NOMO-1 (cell line): ENCODE measurements at regions not wholly inside any gene's neighbourhood (a gene's known extent, or its start where the extent isn't known, plus 50 kb on each side); places are given as distances from the start of the nearest gene placed in this dataset.

Experiments used
- DNase-seq, 2 experiments: peaks; one replicate each; lab custom pipeline; 2025; ENCODE audit not compliant: unreplicated experiment in 2 of 2; lab: John Stamatoyannopoulos, UW

DNA sequence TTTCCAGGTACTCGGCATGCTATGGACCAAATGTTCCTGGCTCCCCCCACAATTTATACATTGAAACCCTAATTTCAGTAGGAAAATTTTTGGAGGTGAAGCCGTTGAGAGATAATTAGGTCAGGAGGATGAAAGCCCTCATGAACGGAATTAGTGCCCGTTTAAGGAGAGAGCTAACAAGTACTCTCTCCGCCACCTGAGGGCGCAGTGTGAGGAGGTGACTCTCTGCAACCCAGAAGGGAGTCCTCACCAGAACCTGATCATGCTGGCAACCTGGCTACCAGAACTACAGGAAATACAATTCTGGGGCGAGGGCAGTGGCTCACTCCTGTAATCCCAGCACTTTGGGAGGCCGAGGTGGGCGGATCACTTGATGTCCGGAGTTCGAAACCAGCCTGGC, 397.8 kb downstream of the SLITRK5 start:
- DNase-seq, result no peak

DNA sequence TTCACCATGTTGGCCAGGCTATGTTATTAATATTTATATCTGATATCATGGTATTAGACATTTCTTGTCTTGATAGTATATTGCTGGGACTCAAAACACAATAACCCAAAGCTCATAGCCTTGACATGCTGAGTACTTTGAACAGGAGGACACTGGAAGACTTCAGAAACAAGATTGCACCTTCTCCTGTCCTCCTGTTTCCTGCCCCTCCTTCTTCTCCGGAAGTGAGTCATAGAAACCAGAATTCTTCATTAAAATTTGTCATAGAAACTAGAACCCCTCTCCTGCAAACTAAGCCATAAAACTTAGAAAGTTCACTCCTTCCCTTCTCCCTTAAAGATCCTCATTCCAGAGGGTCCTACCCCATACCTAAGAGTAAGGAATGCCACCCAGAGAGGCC, 400.2 kb downstream of the SLITRK5 start:
- peak in 1 of 2 experiments; percentile 8 for DNase-seq

DNA sequence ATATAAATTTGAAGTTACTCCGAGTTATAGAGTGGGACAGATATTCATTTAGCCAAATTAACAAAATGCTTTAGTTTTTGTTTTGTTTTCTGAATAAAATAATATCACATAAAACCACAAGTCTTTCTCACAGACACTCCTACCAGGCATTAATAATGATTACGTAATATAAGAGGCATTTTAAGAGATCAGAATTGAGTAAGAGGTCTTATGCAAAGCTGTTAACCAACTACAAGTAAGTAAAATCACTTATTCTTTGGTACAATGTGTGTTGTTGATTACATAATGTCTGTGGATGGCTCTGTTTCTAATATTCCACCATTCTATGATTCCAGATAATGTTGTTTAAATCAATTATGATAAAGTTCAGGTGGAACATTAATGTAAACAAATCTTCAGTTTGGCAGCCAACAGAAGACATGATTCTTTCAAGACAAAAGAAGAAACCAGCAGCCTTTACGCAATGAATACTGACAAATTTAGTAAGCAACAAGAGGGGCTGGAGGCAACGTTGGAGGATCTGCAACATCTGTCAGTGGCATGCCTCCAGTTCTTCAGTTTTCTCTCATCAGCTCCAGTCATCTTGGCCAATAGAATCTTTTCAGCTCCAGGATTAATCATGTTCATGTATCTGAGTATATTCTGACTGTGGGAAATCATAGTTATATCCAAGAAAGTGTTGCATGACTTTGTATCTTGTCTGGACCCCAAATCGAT, 403.8 kb downstream of the SLITRK5 start:
- peak; percentile 2 to 38 for DNase-seq

DNA sequence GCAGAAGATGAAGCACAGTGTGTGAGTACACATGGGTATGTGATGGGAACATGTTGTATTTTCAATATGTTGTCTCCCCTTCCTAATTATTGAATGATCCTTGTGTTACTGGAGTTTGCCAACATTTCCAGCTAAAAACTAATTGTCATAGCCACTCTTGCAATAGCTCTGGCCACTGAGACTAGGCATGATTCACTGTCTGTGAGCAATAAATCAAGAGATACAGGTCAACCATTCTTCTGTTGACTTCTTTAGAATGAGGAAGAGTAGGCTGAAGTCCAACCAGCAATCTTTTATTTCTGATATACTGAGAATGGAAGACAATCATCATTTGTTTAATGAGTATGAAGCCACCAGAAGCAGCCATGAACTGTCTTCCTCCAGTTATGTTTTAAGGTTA, 413.9 kb downstream of the SLITRK5 start:
- peak; percentile 50 to 88 for DNase-seq

DNA sequence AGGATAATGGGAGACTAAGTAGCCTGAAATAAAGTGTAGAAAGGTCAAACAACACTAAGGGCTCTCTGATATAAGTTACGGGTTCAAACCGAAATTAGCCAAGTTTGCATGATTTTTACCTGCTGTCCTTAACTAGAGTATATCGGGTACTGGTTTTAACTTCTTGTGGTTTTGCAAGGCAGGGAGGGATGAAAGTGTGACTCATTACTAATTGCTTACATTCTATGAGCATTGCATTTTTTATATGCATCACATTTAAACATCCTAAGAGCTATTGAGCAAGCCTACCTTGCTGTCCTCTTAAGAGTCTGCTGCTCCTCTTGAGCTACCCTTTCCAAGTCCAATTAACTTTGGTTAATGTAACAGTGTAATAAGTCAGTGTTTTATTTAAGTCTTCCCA, 415.4 kb downstream of the SLITRK5 start:
- peak; percentile 53 to 82 for DNase-seq

DNA sequence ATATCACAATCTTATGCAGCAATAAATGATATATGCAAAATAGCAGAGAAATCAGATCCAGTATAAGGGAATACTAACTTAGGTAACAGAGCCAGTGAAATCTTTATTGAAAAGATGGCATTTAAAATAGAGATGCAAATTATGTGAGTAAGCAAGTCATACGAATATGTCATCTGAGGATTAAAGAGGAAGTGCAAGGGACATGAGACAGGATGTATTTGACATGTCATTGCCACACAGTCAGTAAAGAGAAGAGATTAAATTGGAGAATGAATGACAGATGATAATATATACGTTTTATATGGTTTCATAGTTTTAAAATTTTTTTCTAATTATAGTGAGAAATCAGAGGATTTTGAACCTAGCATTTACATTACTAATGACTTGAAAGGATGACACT, 426.4 kb downstream of the SLITRK5 start:
- peak in 1 of 2 experiments; percentile 71 for DNase-seq

DNA sequence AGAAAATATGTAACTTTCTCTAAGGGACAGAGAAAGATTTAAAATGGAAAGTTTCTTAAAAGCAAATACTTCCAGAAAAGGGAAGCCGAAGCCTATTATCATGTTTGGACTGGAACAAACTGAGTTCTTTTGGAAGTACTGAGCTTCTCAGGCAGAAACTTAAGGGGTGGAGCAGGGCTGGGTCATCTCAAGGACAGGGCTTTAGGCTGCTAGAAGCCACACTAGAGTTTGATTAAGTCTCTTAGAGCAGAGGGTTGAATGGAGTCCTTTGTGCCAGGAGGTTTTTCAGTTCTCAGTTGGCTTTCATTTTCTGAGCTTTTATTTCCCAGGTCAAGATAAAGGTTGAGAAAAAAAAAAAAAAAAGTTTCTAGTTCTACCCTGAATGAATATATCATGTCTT, 432.7 kb downstream of the SLITRK5 start:
- DNase-seq, result no peak

DNA sequence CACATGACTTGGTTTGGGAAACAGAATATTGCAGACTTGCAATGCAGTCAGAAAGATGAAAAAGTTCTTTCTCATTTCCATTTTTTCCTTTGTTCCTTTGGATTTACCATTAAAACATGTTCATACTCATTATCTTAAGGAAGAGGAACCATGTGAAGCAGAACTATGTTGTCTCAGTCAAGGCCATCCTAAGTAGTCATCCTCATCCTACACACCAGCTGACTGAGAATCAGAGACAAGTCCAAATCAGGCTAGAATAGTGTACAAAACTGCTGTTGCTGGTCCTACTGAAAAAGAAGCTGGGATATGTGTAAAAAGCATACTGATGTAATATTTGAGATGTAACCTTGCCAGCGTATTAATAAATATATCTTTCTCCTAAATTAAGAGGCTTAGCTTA, 433.4 kb downstream of the SLITRK5 start:
- DNase-seq, result no peak

DNA sequence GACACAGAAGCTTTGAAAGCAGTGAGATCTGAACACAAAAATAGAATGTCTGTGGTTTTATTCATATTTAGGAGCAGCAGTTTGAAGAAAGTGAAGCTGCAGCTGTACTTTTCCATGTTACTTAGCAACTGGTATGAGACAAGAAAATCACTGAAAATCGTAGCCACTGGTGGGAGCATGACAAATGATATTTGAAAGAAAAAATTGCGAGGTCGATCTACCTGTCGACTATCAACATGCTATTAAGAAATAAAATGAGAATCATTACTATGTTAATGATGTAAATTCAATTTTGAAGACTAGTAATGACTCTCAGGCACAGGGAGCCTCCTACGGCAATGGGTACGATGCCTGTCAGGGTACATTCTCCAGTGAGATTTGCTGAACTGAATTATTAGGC, 436.4 kb downstream of the SLITRK5 start:
- no peak for DNase-seq

DNA sequence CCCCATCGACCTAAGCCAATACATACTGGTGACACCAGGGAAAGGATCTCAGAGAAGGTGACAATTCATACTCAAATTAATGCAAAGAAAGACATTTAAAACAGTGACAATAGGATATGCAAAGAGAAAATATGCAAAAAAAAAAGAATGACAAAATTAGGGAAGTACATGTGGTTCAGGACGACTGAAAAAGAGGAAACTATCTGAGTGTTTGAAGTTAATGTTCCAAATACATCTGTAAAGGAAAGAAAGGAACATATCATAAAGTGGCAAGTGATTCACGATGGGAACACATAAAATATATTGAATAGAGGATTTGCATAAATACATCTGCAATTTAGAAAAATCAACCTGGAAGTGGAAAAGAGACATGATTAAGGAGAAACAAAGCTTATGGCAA, 441.4 kb downstream of the SLITRK5 start:
- DNase-seq, result peak; percentile 33 to 80

DNA sequence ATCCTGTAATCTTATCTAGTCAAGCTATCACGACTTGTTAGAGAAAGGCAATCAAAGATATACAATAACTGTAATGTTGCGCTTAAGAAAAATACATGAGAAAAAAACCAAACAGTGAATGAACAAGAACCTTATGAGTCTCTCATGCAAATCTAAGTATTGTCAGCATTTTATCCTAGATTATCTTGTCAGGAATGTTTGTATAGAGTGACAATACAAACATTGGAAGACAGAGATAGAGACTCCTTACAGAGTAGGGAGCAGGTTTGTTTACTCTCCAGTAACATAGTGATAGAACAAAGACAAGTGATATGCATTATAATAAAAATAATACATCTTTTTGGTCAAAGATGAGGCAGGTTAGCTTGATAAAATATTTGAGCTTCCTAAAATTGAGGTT, 444.8 kb downstream of the SLITRK5 start:
- DNase-seq, result no peak

DNA sequence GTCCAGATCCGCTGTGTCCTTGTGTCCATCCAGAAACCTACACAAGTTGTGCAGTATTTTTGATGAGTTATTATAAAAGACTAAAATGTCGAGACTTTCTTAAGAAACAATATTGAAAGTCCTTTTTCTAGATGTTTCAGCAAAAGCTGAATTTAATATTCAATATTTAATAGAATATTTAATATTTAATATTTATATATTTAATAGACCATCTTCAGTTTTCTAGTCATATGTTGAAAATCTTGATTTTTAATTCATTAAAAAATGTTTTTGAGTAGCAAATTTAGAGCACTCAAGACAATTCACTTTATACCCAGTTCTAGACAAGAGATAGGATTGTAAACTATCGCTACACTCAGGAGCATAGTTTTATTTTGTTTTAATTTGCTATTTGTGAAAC, 447.8 kb downstream of the SLITRK5 start:
- no peak for DNase-seq

DNA sequence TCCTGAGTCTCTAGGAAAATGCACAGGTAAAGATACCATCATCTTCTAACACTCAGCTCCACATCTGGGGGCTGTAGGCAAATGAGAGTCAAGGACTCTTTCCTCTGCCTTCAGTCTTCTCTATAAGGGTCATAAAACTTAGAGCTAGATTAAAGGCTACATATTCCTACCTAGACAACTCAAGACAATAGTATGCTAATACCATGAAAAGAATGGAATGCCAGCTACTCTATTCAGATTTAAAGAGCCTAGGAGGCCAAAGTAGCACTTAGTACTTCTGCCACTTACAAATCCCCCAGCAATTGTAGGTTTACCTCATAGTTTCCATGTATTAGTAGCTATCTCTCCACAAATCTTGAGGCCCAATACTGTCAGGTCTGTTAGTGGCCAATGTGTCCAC, 453.0 kb downstream of the SLITRK5 start:
- no peak for DNase-seq

DNA sequence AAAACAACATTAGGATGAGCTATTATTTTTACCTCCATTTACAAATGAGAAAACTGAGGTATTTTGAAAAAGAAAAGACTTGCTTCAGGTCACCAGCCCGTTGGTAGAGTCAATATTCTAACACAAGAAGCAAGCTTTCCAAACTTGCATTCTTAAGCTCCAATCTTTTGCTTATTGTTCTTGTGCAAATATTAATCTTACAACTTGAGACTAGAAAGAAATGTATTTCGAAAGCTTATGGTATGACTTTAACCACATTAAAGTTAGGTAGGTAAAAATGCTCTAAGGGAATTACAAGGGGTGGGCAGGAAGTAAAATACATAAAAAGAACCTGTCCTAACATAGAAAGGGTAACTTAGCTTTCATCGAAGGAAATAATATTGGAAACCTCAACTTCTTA, 453.9 kb downstream of the SLITRK5 start:
- no peak for DNase-seq

DNA sequence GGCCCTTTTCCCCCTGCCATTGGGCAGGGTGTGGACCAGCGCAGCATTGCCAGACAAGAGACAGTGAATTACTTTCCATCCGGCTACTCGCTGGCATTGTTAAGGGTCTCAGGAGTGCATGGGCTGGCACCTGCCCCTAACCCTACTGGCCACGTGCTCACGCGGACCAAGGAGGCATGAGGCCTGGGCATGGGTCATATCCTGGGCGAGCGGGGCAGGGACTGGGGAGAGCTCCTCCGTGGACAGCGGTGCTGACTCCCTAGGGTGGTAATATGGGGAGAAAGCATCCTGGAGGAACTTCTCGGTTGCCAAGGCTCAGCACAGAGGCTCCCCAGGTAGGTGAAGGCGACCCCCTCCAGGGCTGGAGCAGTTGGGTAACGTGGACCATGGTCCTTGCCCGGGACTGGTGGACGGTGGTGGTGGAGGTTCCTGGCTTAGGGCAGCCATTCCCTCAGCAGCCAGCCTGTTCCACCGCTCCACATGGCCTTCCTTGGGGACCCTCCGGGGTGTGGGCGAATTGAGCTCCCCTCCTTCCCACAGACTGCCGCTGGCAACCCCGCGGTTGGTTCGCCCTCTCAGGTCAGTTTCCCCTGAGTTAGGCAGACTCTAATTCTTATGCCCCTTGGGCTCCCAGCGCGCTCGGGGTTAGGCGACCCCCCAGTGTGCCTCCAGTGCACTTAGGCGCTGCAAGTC, 465.1 kb downstream of the SLITRK5 start:
- no peak for DNase-seq

DNA sequence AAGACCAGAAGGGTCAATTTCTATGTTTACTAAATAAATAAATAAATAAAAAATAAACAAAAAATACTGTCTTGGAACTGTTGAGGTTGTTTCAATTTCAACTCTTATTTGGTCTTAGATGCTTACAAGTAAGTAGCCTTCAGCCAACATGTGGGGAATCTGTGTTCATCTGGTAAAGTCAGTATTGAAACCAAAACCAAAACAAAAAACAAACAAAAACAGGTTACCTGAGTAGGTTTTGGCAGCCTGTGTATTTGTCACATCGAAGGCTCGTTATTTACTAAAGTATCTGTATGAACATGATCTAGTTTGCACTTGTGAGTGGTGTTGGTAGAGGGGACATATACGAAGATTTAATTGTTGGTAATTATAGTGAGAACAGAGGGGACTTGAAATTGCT, 471.5 kb downstream of the SLITRK5 start:
- no peak for DNase-seq

DNA sequence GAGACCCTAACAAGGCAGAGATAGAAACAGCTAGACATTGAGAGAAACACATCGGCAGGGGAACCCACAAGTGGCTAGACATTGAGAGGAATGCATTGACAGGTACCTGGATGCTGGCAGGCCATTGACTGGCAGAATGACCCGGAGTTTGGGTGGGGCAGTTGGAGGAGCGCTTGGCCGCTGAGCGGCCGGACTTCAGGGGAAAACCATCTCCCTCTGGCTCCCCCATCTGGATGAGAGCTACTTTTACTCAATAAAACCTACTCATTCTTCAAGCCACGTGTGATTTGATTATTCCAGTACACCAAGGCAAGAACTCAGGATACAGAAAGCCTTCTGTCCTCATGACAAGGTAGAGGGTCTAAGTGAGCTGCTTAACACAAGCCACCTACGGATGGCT, 473.4 kb downstream of the SLITRK5 start:
- DNase-seq, result no peak

DNA sequence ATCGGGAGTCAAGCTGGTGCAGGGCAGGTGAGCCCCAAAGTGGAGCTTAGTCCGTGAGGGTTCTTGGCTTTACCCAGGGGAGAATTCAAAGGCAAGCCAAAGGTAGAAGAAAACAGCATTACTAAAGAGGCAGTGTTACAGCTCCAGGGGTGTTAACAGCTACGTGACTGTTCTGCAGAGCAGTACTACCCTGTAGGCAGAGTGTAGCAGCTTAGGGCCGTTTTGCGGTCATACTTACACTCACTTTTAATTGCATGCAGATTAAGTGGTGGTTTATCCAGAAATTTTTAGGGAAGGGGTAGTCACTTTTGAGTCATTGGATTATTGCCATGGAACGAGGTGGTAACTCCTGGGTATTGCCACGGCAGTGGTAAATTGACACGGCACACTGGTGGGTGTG, 482.2 kb downstream of the SLITRK5 start:
- DNase-seq, result no peak

DNA sequence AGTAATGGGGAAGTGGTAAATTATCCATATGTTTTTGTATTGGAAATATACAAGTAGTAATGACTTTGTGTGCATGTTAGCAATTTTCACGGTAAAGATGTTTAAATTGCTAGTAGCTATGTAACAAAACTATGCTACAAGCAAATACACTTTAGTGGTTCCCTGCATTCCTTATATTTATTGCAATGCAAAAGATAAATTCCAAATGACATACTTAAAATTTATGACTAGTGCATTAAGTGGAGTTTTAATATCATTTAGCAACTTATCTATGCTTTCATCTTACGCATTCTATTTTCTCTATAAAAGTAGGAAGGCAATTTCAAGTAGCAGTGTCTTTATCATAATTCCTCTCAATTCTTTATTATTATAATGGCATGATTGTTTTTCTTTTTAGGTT, 482.8 kb downstream of the SLITRK5 start:
- DNase-seq, result no peak

DNA sequence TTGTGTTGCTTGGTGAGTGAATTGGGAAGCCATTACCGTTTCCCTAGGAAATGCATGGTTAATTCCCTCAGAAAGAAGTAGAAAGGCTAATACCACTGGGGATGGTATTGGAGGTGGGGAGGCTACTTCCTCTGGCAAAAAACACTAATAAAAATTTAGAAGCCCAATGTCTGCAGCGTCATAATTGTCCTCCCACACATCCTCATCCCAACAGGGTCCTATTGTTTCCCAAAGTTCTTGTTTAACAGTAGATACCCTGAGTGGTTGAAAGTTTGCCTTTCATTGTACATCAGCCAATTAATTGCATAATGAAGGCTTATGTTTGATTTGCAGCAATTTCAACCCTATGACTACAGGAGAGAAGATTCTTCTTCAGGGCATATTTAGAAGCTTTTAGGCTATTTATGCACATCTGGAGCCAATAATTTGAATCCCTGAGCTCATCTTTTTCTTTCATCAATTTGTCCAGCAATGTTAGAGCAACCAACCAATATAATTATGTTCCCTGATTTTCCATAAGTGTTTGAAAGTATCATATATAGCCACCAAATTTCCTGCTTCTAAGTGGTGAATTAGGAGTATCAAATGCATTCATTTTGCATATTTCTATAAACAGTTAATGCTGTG, 491.0 kb downstream of the SLITRK5 start:
- DNase-seq, result no peak

DNA sequence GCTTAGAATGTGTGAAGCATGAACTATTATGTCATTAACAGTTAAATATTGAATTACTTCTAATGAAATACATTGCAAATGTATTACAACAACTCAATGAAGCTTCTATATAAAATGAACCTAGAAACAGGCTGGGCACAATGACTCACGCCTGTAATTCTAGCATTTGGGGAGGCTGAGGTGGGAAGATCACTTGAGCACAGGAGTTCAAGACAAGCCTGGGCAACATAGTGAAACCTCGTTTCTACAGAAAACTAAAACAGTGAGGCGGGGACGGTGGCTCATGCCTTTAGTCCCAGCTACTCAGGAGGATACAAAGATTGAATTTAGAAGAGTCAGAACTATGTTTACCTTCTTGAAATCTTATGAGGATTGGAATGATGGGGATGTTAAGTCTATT, 505.1 kb downstream of the SLITRK5 start:
- no peak for DNase-seq

DNA sequence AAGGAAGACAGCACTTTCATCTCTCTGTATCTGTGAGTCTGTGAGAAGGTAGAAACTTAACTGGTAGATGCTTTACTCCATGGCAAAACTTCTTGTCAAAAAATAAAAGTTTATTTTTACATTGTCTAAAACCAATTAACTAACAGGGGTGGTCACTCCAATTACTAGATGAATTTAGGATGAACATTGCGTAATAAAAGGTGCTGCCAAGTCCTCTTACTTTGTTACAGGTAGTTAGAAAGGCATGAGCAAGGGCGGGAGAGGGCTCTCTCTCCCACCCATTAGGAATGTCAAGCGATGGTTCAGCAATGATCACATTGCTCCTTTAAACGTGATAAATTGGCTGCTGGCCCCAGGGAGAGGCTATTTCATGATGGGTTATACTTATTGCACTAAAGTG, 512.3 kb downstream of the SLITRK5 start:
- no peak for DNase-seq
